KMS-11 (cell line): ENCODE measurements at regions not wholly inside any gene's neighbourhood (a gene's known extent, or its start where the extent isn't known, plus 50 kb on each side); places are given as distances from the start of the nearest gene placed in this dataset.

ENCODE experiments used
- H2AFZ ChIP-seq: fragments of 200-600 bp; sonication (generic); 2 replicates; pipeline ENCODE4 v1.6.1; 2016; ENCODE audit warnings: antibody characterized with exemption, mixed run types, low read depth
- H3K27ac ChIP-seq: fragments of 200-600 bp; sonication (generic); 2 replicates; pipeline ENCODE4 v1.6.1; 2016; ENCODE audit warnings: mild to moderate bottlenecking, mixed run types
- H3K27me3 ChIP-seq: fragments of 200-600 bp; sonication (generic); 2 replicates; pipeline ENCODE4 v1.6.1; 2017; ENCODE audit warnings: mild to moderate bottlenecking, low read depth, mixed run types, moderate library complexity; ENCODE audit not compliant: insufficient read depth
- H3K36me3 ChIP-seq: fragments of 200-600 bp; sonication (generic); 2 replicates; pipeline ENCODE4 v1.6.1; 2017; ENCODE audit warnings: mild to moderate bottlenecking, mixed run types; ENCODE audit not compliant: insufficient read depth
- H3K4me1 ChIP-seq: fragments of 200-600 bp; sonication (generic); 2 replicates; pipeline ENCODE4 v1.6.1; 2016; ENCODE audit warnings: mild to moderate bottlenecking, low read depth, mixed run types; ENCODE audit not compliant: poor library complexity, severe bottlenecking
- H3K4me2 ChIP-seq: fragments of 200-600 bp; sonication (generic); 2 replicates; pipeline ENCODE4 v1.7.0; 2016; ENCODE audit warnings: mild to moderate bottlenecking, mixed run types
- H3K4me3 ChIP-seq: fragments of 200-600 bp; sonication (generic); IDR thresholded peaks from 2 replicates; pipeline ENCODE4 v1.6.1; 2017; ENCODE audit warnings: low read depth, low read length, mixed read lengths; ENCODE audit not compliant: insufficient read depth
- H3K79me2 ChIP-seq: fragments of 200-600 bp; sonication (generic); 2 replicates; pipeline ENCODE4 v1.6.1; 2016; ENCODE audit warnings: low read depth, mixed run types; ENCODE audit not compliant: insufficient read depth
- H3K9ac ChIP-seq: fragments of 200-600 bp; sonication (generic); 2 replicates; pipeline ENCODE4 v1.6.1; 2016; ENCODE audit warnings: mild to moderate bottlenecking, mixed run types
- H4K20me1 ChIP-seq: fragments of 200-600 bp; sonication (generic); 2 replicates; pipeline ENCODE4 v1.6.1; 2016; ENCODE audit warnings: mild to moderate bottlenecking, mixed run types; ENCODE audit not compliant: insufficient read depth
- CTCF ChIP-seq: fragments of 200-600 bp; sonication (generic); conservative IDR thresholded peaks from 2 replicates; pipeline ENCODE4 v1.6.1; 2017; ENCODE audit warnings: low read depth, mild to moderate bottlenecking, antibody characterized with exemption, low read length, moderate library complexity, mixed read lengths

GRCh38 chr2:16015903-16016265 is 75.5 kb downstream of the MYCN start:
- no peak for TF ChIP-seq CTCF
- H3K36me3 ChIP-seq: no peaks in the 10 kb centered on the region
- no peak overlapping the region for H3K27ac ChIP-seq
- no peak overlapping the region for H3K9ac ChIP-seq
- no peaks in the 10 kb centered on the region for H3K27me3 ChIP-seq
- H4K20me1 ChIP-seq: no peaks in the 10 kb centered on the region
- no peak overlapping the region for H2AFZ ChIP-seq
- no peaks in the 10 kb centered on the region for H3K79me2 ChIP-seq
- peaks cover 16% of the 10 kb centered on the region for H3K4me1 ChIP-seq
- no peak overlapping the region for H3K4me3 ChIP-seq
- no peak overlapping the region for H3K4me2 ChIP-seq

- H3K36me3 ChIP-seq: no peaks in the 10 kb centered on the region
- H3K79me2 ChIP-seq: no peaks in the 10 kb centered on the region
- H3K4me3 ChIP-seq: no peak overlapping the region
- peaks cover 16% of the 10 kb centered on the region for H3K4me1 ChIP-seq
- H3K27ac ChIP-seq: no peak overlapping the region
- no peak overlapping the region for H2AFZ ChIP-seq
- no peak overlapping the region for H3K9ac ChIP-seq
- no peaks in the 10 kb centered on the region for H4K20me1 ChIP-seq
- H3K4me2 ChIP-seq: no peak overlapping the region
- no peak for TF ChIP-seq CTCF
- no peaks in the 10 kb centered on the region for H3K27me3 ChIP-seq
These were observed 75.0 kb downstream of the MYCN start for GRCh38 chr2:16015210-16015902.

- H3K27me3 ChIP-seq: no peaks in the 10 kb centered on the region
- no peak overlapping the region for H2AFZ ChIP-seq
- no peaks in the 10 kb centered on the region for H4K20me1 ChIP-seq
- no peak overlapping the region for H3K9ac ChIP-seq
- no peak overlapping the region for H3K4me3 ChIP-seq
- no peak overlapping the region for H3K27ac ChIP-seq
- H3K36me3 ChIP-seq: no peaks in the 10 kb centered on the region
- peaks cover 16% of the 10 kb centered on the region for H3K4me1 ChIP-seq
- H3K79me2 ChIP-seq: no peaks in the 10 kb centered on the region
- no peak for TF ChIP-seq CTCF
- H3K4me2 ChIP-seq: no peak overlapping the region
These were observed 74.5 kb downstream of the MYCN start for GRCh38 chr2:16014802-16015201.

GRCh38 chr2:16014041-16014787 is 73.9 kb downstream of the MYCN start:
- H3K79me2 ChIP-seq: no peaks in the 10 kb centered on the region
- no peaks in the 10 kb centered on the region for H3K27me3 ChIP-seq
- H3K27ac ChIP-seq: no peak overlapping the region
- H4K20me1 ChIP-seq: no peaks in the 10 kb centered on the region
- no peak overlapping the region for H2AFZ ChIP-seq
- H3K4me2 ChIP-seq: no peak overlapping the region
- H3K9ac ChIP-seq: no peak overlapping the region
- peaks cover 16% of the 10 kb centered on the region for H3K4me1 ChIP-seq
- no peaks in the 10 kb centered on the region for H3K36me3 ChIP-seq
- no peak for TF ChIP-seq CTCF
- H3K4me3 ChIP-seq: no peak overlapping the region
